Right atrium auricular region (tissue), 2 donors: ENCODE measurements at regions not wholly inside any gene's neighbourhood (a gene's known extent, or its start where the extent isn't known, plus 50 kb on each side); places are given as distances from the start of the nearest gene placed in this dataset.

Experiments
- DNase-seq: peaks from one replicate; pipeline ENCODE4 v3.0.0-alpha.2; 2019; ENCODE audit warnings: low spot score
- H3K27ac ChIP-seq, 2 donors: fragments of 200-600 bp; sonication (generic); 1 replicate in 1 of 2; 2 replicates in 1 of 2; pipeline ENCODE4 v1.5.1; 2016 to 2019
- H3K27me3 ChIP-seq, 2 donors: fragments of 200-600 bp; sonication (generic); one replicate each; pipeline versions ENCODE4 v1.5.1 to v1.6.0; 2017 to 2019
- H3K36me3 ChIP-seq: fragments of 200-600 bp; sonication (generic); one replicate; pipeline ENCODE4 v1.5.1; 2016
- H3K4me1 ChIP-seq, 2 donors: fragments of 200-600 bp; sonication (generic); one replicate each; pipeline versions ENCODE4 v1.5.1 to v1.6.0; 2017 to 2019
- H3K4me3 ChIP-seq, 2 donors: fragments of 200-600 bp; sonication (generic); 1 replicate in 1 of 2; 2 replicates in 1 of 2; pipeline ENCODE4 v1.5.1; 2017 to 2019; ENCODE audit warnings: mild to moderate bottlenecking in 1 of 2, moderate library complexity in 1 of 2
- H3K9me3 ChIP-seq, 2 donors: fragments of 200-600 bp; sonication (generic); one replicate each; pipeline ENCODE4 v1.5.1; 2019
- TF ChIP-seq, protein P1 (sequence below), 2 donors: fragments of 200-600 bp; sonication (generic); IDR thresholded peaks; one replicate each; pipeline ENCODE4 v1.5.1; 2019; ENCODE audit warnings: antibody characterized with exemption in 2 of 2

GRCh38 chr21:22280851-22281250, 1282.6 kb downstream of the NCAM2 start:
- no peak overlapping the region for H3K27ac ChIP-seq
- DNase-seq = no peak
- no peaks in the 10 kb centered on the region for H3K36me3 ChIP-seq
- no peaks in the 10 kb centered on the region for H3K4me1 ChIP-seq
- TF ChIP-seq, protein P1, sequence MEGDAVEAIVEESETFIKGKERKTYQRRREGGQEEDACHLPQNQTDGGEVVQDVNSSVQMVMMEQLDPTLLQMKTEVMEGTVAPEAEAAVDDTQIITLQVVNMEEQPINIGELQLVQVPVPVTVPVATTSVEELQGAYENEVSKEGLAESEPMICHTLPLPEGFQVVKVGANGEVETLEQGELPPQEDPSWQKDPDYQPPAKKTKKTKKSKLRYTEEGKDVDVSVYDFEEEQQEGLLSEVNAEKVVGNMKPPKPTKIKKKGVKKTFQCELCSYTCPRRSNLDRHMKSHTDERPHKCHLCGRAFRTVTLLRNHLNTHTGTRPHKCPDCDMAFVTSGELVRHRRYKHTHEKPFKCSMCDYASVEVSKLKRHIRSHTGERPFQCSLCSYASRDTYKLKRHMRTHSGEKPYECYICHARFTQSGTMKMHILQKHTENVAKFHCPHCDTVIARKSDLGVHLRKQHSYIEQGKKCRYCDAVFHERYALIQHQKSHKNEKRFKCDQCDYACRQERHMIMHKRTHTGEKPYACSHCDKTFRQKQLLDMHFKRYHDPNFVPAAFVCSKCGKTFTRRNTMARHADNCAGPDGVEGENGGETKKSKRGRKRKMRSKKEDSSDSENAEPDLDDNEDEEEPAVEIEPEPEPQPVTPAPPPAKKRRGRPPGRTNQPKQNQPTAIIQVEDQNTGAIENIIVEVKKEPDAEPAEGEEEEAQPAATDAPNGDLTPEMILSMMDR (IDR thresholded peaks at IDR 0.05) = no peak
- no peaks in the 10 kb centered on the region for H3K9me3 ChIP-seq
- no peak overlapping the region for H3K4me3 ChIP-seq
- no peaks in the 10 kb centered on the region for H3K27me3 ChIP-seq

DNA sequence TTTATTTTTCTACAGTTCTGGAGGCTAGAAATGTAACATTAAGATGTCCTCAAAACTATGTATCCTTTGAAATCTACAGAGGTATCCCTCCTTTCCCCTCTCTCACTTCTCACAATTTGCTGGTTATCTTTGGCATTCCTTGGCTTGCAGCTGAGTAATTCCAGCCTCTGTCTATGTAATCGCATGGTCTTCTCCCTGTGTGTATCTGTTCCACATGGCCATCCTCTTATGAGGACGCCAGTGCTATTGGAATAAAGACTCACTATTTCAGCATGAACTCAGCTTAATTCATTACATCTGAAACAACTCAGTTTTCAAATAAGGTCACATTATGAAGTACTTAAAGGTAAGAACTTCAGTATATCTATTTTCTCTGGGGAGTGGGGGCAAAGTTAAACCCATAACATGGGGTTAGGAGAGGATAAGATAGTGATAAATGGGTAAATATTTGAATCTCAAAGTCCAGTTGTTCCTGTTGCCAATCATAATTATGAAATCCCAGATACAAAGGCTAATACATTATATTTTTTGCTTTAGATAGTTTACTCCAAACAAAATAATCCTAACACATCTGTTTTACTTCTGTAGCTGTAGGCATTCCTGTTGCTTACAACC, 1290.8 kb downstream of the NCAM2 start:
- Histone ChIP-seq H3K36me3 (no peaks in the 10 kb centered on the region), H3K4me3 (no peak overlapping the region), H3K9me3 (no peaks in the 10 kb centered on the region), H3K27me3 (no peaks in the 10 kb centered on the region), H3K27ac (no peak overlapping the region), H3K4me1 (no peaks in the 10 kb centered on the region)
- DNase-seq = no peak
- TF ChIP-seq, protein P1 (IDR thresholded peaks at IDR 0.05) = no peak

DNA sequence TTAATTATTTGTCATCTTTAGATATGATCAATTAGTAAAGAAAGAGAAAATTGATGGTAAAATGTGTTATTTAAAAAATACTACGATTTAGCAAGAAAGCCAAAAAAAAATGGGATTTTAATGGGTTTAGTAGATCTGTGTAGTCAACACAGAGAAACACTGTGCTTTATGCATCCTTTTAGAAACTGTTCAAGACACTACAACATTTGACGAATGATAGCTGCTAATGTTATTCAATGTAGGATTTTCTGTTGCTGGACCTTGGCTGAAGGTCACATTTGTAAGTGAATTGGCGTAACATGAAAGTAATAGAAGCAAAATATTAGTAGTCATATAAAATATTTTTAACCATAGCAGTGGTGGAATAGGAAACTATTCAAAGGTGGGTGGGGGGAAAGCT, 1293.9 kb downstream of the NCAM2 start:
- H3K9me3 ChIP-seq = no peaks in the 10 kb centered on the region
- H3K27me3 ChIP-seq = no peaks in the 10 kb centered on the region
- TF ChIP-seq, protein P1 (IDR thresholded peaks at IDR 0.05) = no peak
- H3K36me3 ChIP-seq = no peaks in the 10 kb centered on the region
- no peak for DNase-seq
- no peak overlapping the region for H3K4me3 ChIP-seq
- no peaks in the 10 kb centered on the region for H3K4me1 ChIP-seq
- no peak overlapping the region for H3K27ac ChIP-seq

- TF ChIP-seq, protein P1 (IDR thresholded peaks at IDR 0.05) = no peak
- H3K4me3 ChIP-seq = no peak overlapping the region
- H3K27me3 ChIP-seq = no peaks in the 10 kb centered on the region
- H3K36me3 ChIP-seq = no peaks in the 10 kb centered on the region
- no peak overlapping the region for H3K27ac ChIP-seq
- no peak for DNase-seq
- no peaks in the 10 kb centered on the region for H3K9me3 ChIP-seq
- H3K4me1 ChIP-seq = no peaks in the 10 kb centered on the region
Observed at GRCh38 chr21:22297575-22297974, 1299.4 kb downstream of the NCAM2 start.

- Histone ChIP-seq H3K9me3 (no peaks in the 10 kb centered on the region), H3K4me3 (no peak overlapping the region), H3K4me1 (no peaks in the 10 kb centered on the region), H3K27me3 (no peaks in the 10 kb centered on the region), H3K27ac (no peak overlapping the region), H3K36me3 (no peaks in the 10 kb centered on the region)
- TF ChIP-seq, protein P1 (IDR thresholded peaks at IDR 0.05) = no peak
- no peak for DNase-seq
Observed at GRCh38 chr21:22311741-22312462, 1313.7 kb downstream of the NCAM2 start.
